Transverse colon (tissue), 4 donors: ENCODE measurements at regions not wholly inside any gene's neighbourhood (a gene's known extent, or its start where the extent isn't known, plus 50 kb on each side); places are given as distances from the start of the nearest gene placed in this dataset.

Experiments
- DNase-seq: peaks from one replicate; pipeline ENCODE4 v3.0.0-alpha.2; 2019
- H3K27ac ChIP-seq, 4 donors: fragments of 200-600 bp; sonication (generic); 2 replicates each; pipeline ENCODE4 v1.5.1; 2016 to 2018; ENCODE audit warnings: inconsistent platforms in 4 of 4
- H3K27me3 ChIP-seq: fragments of 200-600 bp; sonication (generic); 2 replicates; pipeline ENCODE4 v1.5.1; 2017; ENCODE audit warnings: inconsistent platforms
- H3K36me3 ChIP-seq, 4 donors: fragments of 200-600 bp; sonication (generic); 2 replicates each; pipeline ENCODE4 v1.5.1; 2017 to 2019; ENCODE audit warnings: inconsistent platforms in 4 of 4
- H3K4me1 ChIP-seq, 4 donors: fragments of 200-600 bp; sonication (generic); 2 replicates each; pipeline ENCODE4 v1.5.1; 2017 to 2020; ENCODE audit warnings: inconsistent platforms in 4 of 4
- H3K4me3 ChIP-seq, 4 donors: fragments of 200-600 bp; sonication (generic); 1 replicate in 1 of 4; 2 replicates in 3 of 4; pipeline versions ENCODE4 v1.5.1 to v1.6.1; 2017 to 2019; ENCODE audit warnings: inconsistent platforms in 4 of 4
- H3K9me3 ChIP-seq, 2 donors: fragments of 200-600 bp; sonication (generic); 2 replicates each; pipeline ENCODE4 v1.5.1; 2017 to 2019; ENCODE audit warnings: inconsistent platforms in 2 of 2
- CTCF ChIP-seq, 5 experiments: fragments of 200-600 bp in 3 of 5; fragments of 450-650 bp in 2 of 5; sonication (generic) in 3 of 5; IDR thresholded peaks; 1 replicate in 2 of 5; 2 replicates in 3 of 5; pipeline ENCODE4 v1.5.1; 2016 to 2017; ENCODE audit warnings: antibody characterized with exemption in 5 of 5, inconsistent platforms in 3 of 5, mild to moderate bottlenecking in 2 of 5, moderate library complexity in 1 of 5
- EP300 ChIP-seq: sonication (generic); formaldehyde crosslinking; IDR thresholded peaks from one replicate; pipeline ENCODE4 v1.6.1; 2017; ENCODE audit warnings: antibody characterized with exemption, low read depth
- POLR2A ChIP-seq: fragments of 450-650 bp; IDR thresholded peaks from one replicate; pipeline ENCODE4 v1.6.1; 2016; ENCODE audit warnings: antibody characterized with exemption, mild to moderate bottlenecking, moderate library complexity
- POLR2AphosphoS5 ChIP-seq, 3 donors: sonication (generic); formaldehyde crosslinking; IDR thresholded peaks; one replicate each; pipeline ENCODE4 v1.6.1; 2016; ENCODE audit warnings: antibody characterized with exemption in 3 of 3
- WGBS, 2 donors: methylation state at CpG; one replicate each; pipeline ENCODE4 v1.1.5; 2018; ENCODE audit warnings: low coverage in 1 of 2; 5-methylcytosine and 5-hydroxymethylcytosine counted together
- in situ Hi-C, 4 donors: fragments of 200-750 bp; cut with MboI; loops; one replicate each; pipeline versions ENCODE4 v1.15.0 to v1.15.1; 2017; ENCODE audit warnings: low sequenced_read_pairs in 3 of 4, low pct_ligation_motif_present in 1 of 4, low pct_unique_long_range_greater_than_20kb in 1 of 4
- intact Hi-C: fragments of 100-400 bp; cut with DNase I; formaldehyde crosslinking; loops from one replicate; pipeline ENCODE4 v1.15.1; 2023; ENCODE audit warnings: low total_unique reads

GRCh38 chr3:170767576-170767941 is 102.4 kb downstream of the RPL22L1 start:
- Histone ChIP-seq H3K36me3 (no peaks in the 10 kb centered on the region), H3K27ac (no peak overlapping the region), H3K4me3 (no peak overlapping the region), H3K27me3 (no peaks in the 10 kb centered on the region), H3K4me1 (no peaks in the 10 kb centered on the region), H3K9me3 (no peaks in the 10 kb centered on the region)
- in situ Hi-C loops = no loop called here
- no peak for DNase-seq
- intact Hi-C loops = no loop called here
- 79% methylated on average over 1 of the region's 1 CpG; no CpG with 5 or more reads in 1 of the 2 donors for WGBS, 2 donors
- TF ChIP-seq EP300 = no peak
- no peak for TF ChIP-seq CTCF (IDR thresholded peaks at IDR 0.05)
- no peak for TF ChIP-seq POLR2A
- no peak for TF ChIP-seq POLR2AphosphoS5 (IDR thresholded peaks at IDR 0.05)

- no peaks in the 10 kb centered on the region for H3K27me3 ChIP-seq
- WGBS, 2 donors = 77% methylated on average over 4 of the region's 4 CpGs
- DNase-seq = no peak
- no peaks in the 10 kb centered on the region for H3K4me1 ChIP-seq
- H3K27ac ChIP-seq = no peak overlapping the region
- no peaks in the 10 kb centered on the region for H3K9me3 ChIP-seq
- in situ Hi-C loops (no loop called here), intact Hi-C loops (no loop called here)
- H3K36me3 ChIP-seq = no peaks in the 10 kb centered on the region
- no peak for TF ChIP-seq CTCF (IDR thresholded peaks at IDR 0.05)
- TF ChIP-seq POLR2AphosphoS5 (IDR thresholded peaks at IDR 0.05) = no peak
- no peak for TF ChIP-seq EP300
- TF ChIP-seq POLR2A = no peak
- H3K4me3 ChIP-seq = no peak overlapping the region
These were observed 103.0 kb downstream of the RPL22L1 start for GRCh38 chr3:170766823-170767575.

GRCh38 chr3:170766253-170766652 is 103.7 kb downstream of the RPL22L1 start:
- in situ Hi-C loops = no loop called here
- H3K9me3 ChIP-seq = no peaks in the 10 kb centered on the region

GRCh38 chr3:170765419-170766078 is 104.4 kb downstream of the RPL22L1 start:
- H3K36me3 ChIP-seq = no peaks in the 10 kb centered on the region
- H3K27ac ChIP-seq = no peak overlapping the region
- in situ Hi-C loops (no loop called here), intact Hi-C loops (no loop called here)
- DNase-seq = no peak
- no peak overlapping the region for H3K4me3 ChIP-seq
- no peaks in the 10 kb centered on the region for H3K27me3 ChIP-seq
- no peaks in the 10 kb centered on the region for H3K4me1 ChIP-seq
- WGBS, 2 donors = 58 to 70% methylated on average over 3 to 4 of the region's 4 CpGs
- H3K9me3 ChIP-seq = no peaks in the 10 kb centered on the region
- TF ChIP-seq POLR2A (no peak), CTCF (IDR thresholded peaks at IDR 0.05) (no peak)

More at GRCh38 chr3:170766253-170766652, 103.7 kb downstream of the RPL22L1 start:
- no peaks in the 10 kb centered on the region for H3K27me3 ChIP-seq
- TF ChIP-seq CTCF (IDR thresholded peaks at IDR 0.05) (no peak), POLR2AphosphoS5 (IDR thresholded peaks at IDR 0.05) (no peak), POLR2A (no peak), EP300 (no peak)
- H3K36me3 ChIP-seq = no peaks in the 10 kb centered on the region
- 83 to 85% methylated on average over 3 of the region's 3 CpGs for WGBS, 2 donors
- no peak for DNase-seq
- H3K27ac ChIP-seq = no peak overlapping the region
- no peaks in the 10 kb centered on the region for H3K4me1 ChIP-seq
- intact Hi-C loops = no loop called here
- no peak overlapping the region for H3K4me3 ChIP-seq
